GM18868 (cell line): ENCODE measurements at regions not wholly inside any gene's neighbourhood (a gene's known extent, or its start where the extent isn't known, plus 50 kb on each side); places are given as distances from the start of the nearest gene placed in this dataset.
"Not testable (repeated sequence)": the region's sequence is repeated elsewhere in the genome, so short reads cannot be mapped to it uniquely, and the experiment has no call there.

ENCODE experiments used
- ATAC-seq: cut with Tn5 transposase; IDR thresholded peaks from one replicate; pipeline ENCODE4 v1.9.1; 2021; ENCODE audit warnings: mild to moderate bottlenecking, moderate library complexity; ENCODE audit not compliant: unreplicated experiment

GRCh38 chrX:148259990-148260389 lies 240.4 kb upstream of the AFF2 start:
- ATAC-seq = no peak

GRCh38 chrX:148265829-148266228 lies 234.6 kb upstream of the AFF2 start:
- no peak for ATAC-seq

- ATAC-seq = no peak
Observed at GRCh38 chrX:148268673-148269072, 231.7 kb upstream of the AFF2 start.

- ATAC-seq = no peak
Observed at GRCh38 chrX:148269513-148269912, 230.9 kb upstream of the AFF2 start.

- no peak for ATAC-seq
Observed at GRCh38 chrX:148270499-148270898, 229.9 kb upstream of the AFF2 start.

- ATAC-seq = no peak
Observed at GRCh38 chrX:148271263-148271662, 229.2 kb upstream of the AFF2 start.

- no peak for ATAC-seq
Observed at GRCh38 chrX:148281920-148282319, 218.5 kb upstream of the AFF2 start.

- no peak for ATAC-seq
Observed at GRCh38 chrX:148282504-148282903, 217.9 kb upstream of the AFF2 start.

GRCh38 chrX:148284056-148284455 lies 216.4 kb upstream of the AFF2 start:
- ATAC-seq = no peak

GRCh38 chrX:148284821-148285220 lies 215.6 kb upstream of the AFF2 start:
- ATAC-seq = no peak

GRCh38 chrX:148288451-148288850 lies 212.0 kb upstream of the AFF2 start:
- no peak for ATAC-seq

GRCh38 chrX:148290041-148290440 lies 210.4 kb upstream of the AFF2 start:
- no peak for ATAC-seq

- no peak for ATAC-seq
Observed at GRCh38 chrX:148290931-148291330, 209.5 kb upstream of the AFF2 start.

- no peak for ATAC-seq
Observed at GRCh38 chrX:148298737-148299136, 201.7 kb upstream of the AFF2 start.

GRCh38 chrX:148305214-148305613 lies 195.2 kb upstream of the AFF2 start:
- ATAC-seq = not testable (repeated sequence)

GRCh38 chrX:148309413-148309812 lies 191.0 kb upstream of the AFF2 start:
- no peak for ATAC-seq

GRCh38 chrX:148310426-148311165 lies 189.8 kb upstream of the AFF2 start:
- no peak for ATAC-seq

- no peak for ATAC-seq
Observed at GRCh38 chrX:148311544-148311943, 188.9 kb upstream of the AFF2 start.

GRCh38 chrX:148314876-148315275 lies 185.5 kb upstream of the AFF2 start:
- no peak for ATAC-seq

GRCh38 chrX:148316446-148316845 lies 184.0 kb upstream of the AFF2 start:
- no peak for ATAC-seq

- ATAC-seq = no peak
Observed at GRCh38 chrX:148322906-148323305, 177.5 kb upstream of the AFF2 start.

- ATAC-seq = no peak
Observed at GRCh38 chrX:148333989-148334388, 166.4 kb upstream of the AFF2 start.

GRCh38 chrX:148337873-148338272 lies 162.5 kb upstream of the AFF2 start:
- no peak for ATAC-seq
